Upper lobe of left lung (tissue), 4 donors: ENCODE measurements at regions not wholly inside any gene's neighbourhood (a gene's known extent, or its start where the extent isn't known, plus 50 kb on each side); places are given as distances from the start of the nearest gene placed in this dataset.

ENCODE experiments used
- CTCF ChIP-seq, 6 experiments: fragments of 450-650 bp in 4 of 6; fragments of 200-600 bp in 2 of 6; sonication (generic) in 2 of 6; IDR thresholded peaks; one replicate each; pipeline ENCODE4 v1.5.1; 2016 to 2019; ENCODE audit warnings: antibody characterized with exemption in 6 of 6
- EP300 ChIP-seq, 4 donors: sonication (generic); formaldehyde crosslinking; IDR thresholded peaks; one replicate each; pipeline ENCODE4 v1.5.1; 2017; ENCODE audit warnings: antibody characterized with exemption in 4 of 4, control low read depth in 2 of 4
- POLR2AphosphoS5 ChIP-seq, 2 donors: sonication (generic); formaldehyde crosslinking; IDR thresholded peaks; one replicate each; pipeline ENCODE4 v1.5.1; 2017; ENCODE audit warnings: antibody characterized with exemption in 2 of 2

DNA sequence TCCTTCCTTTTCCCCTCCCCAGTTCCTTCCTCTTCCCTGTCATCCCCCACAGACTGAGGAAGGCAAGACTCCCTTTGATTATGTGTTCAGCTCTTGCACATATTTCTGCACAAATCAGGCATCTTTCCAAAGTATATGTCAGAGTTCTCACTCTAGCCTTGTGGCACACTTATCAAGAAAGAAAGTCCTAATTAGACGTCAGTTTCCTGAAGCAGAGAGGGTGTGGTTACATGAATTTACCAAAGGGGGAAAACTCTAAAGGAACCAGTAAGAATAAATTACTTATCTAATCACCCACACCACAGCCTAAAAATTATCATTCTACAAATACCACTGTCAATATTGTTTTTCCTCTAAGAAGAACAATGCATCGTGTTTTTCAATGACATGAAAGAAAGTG lies 120.7 kb upstream of the GRIP1 start:
- TF ChIP-seq CTCF (IDR thresholded peaks at IDR 0.05) (no peak), EP300 (IDR thresholded peaks at IDR 0.05) (no peak), POLR2AphosphoS5 (IDR thresholded peaks at IDR 0.05) (no peak)
